Skeletal muscle cell (primary cell): ENCODE measurements at regions not wholly inside any gene's neighbourhood (a gene's known extent, or its start where the extent isn't known, plus 50 kb on each side); places are given as distances from the start of the nearest gene placed in this dataset.

Experiments
- DNase-seq: peaks from one replicate; pipeline ENCODE4 v3.0.0-alpha.2; 2010; ENCODE audit warnings: low read depth
- H3K4me3 ChIP-seq: 2 replicates; pipeline ENCODE4 v1.5.1; 2011; ENCODE audit warnings: low read depth, mild to moderate bottlenecking, control low read depth, low read length, moderate library complexity

GRCh38 chr7:68542831-68543230, 1055.4 kb upstream of the AUTS2 start:
- no peak overlapping the region for H3K4me3 ChIP-seq
- no peak for DNase-seq

GRCh38 chr7:68544851-68545250, 1053.4 kb upstream of the AUTS2 start:
- H3K4me3 ChIP-seq, result no peak overlapping the region
- no peak for DNase-seq

GRCh38 chr7:68547181-68547580, 1051.1 kb upstream of the AUTS2 start:
- H3K4me3 ChIP-seq, result no peak overlapping the region
- DNase-seq, result no peak

GRCh38 chr7:68547799-68548198, 1050.5 kb upstream of the AUTS2 start:
- H3K4me3 ChIP-seq, result no peak overlapping the region
- DNase-seq, result no peak

- no peak for DNase-seq
- H3K4me3 ChIP-seq, result no peak overlapping the region
Observed at GRCh38 chr7:68550027-68550426, 1048.2 kb upstream of the AUTS2 start.

- H3K4me3 ChIP-seq, result no peak overlapping the region
- DNase-seq, result no peak
Observed at GRCh38 chr7:68550635-68551034, 1047.6 kb upstream of the AUTS2 start.

GRCh38 chr7:68556537-68556936, 1041.7 kb upstream of the AUTS2 start:
- no peak overlapping the region for H3K4me3 ChIP-seq
- DNase-seq, result no peak

- no peak for DNase-seq
- no peak overlapping the region for H3K4me3 ChIP-seq
Observed at GRCh38 chr7:68559518-68559917, 1038.8 kb upstream of the AUTS2 start.

- H3K4me3 ChIP-seq, result no peak overlapping the region
- DNase-seq, result no peak
Observed at GRCh38 chr7:68562323-68562899, 1035.9 kb upstream of the AUTS2 start.

GRCh38 chr7:68564306-68565135, 1033.8 kb upstream of the AUTS2 start:
- no peak for DNase-seq
- no peak overlapping the region for H3K4me3 ChIP-seq

- no peak overlapping the region for H3K4me3 ChIP-seq
- no peak for DNase-seq
Observed at GRCh38 chr7:68571286-68571685, 1027.0 kb upstream of the AUTS2 start.

- no peak for DNase-seq
Observed at GRCh38 chr7:68573271-68574005, 1024.8 kb upstream of the AUTS2 start.

GRCh38 chr7:68576366-68576765, 1021.9 kb upstream of the AUTS2 start:
- H3K4me3 ChIP-seq, result no peak overlapping the region

More at GRCh38 chr7:68573271-68574005, 1024.8 kb upstream of the AUTS2 start:
- no peak overlapping the region for H3K4me3 ChIP-seq

GRCh38 chr7:68581417-68581816, 1016.9 kb upstream of the AUTS2 start:
- no peak overlapping the region for H3K4me3 ChIP-seq
- no peak for DNase-seq

More at GRCh38 chr7:68576366-68576765, 1021.9 kb upstream of the AUTS2 start:
- DNase-seq, result no peak

GRCh38 chr7:68587599-68587998, 1010.7 kb upstream of the AUTS2 start:
- DNase-seq, result no peak

GRCh38 chr7:68601826-68602225, 996.4 kb upstream of the AUTS2 start:
- H3K4me3 ChIP-seq, result no peak overlapping the region
- no peak for DNase-seq

More at GRCh38 chr7:68587599-68587998, 1010.7 kb upstream of the AUTS2 start:
- no peak overlapping the region for H3K4me3 ChIP-seq

GRCh38 chr7:68604541-68604940, 993.7 kb upstream of the AUTS2 start:
- no peak for DNase-seq
- no peak overlapping the region for H3K4me3 ChIP-seq

- DNase-seq, result no peak
- no peak overlapping the region for H3K4me3 ChIP-seq
Observed at GRCh38 chr7:68610701-68611100, 987.6 kb upstream of the AUTS2 start.

GRCh38 chr7:68613405-68613804, 984.9 kb upstream of the AUTS2 start:
- DNase-seq, result no peak
- H3K4me3 ChIP-seq, result no peak overlapping the region

GRCh38 chr7:68613897-68614296, 984.4 kb upstream of the AUTS2 start:
- H3K4me3 ChIP-seq, result no peak overlapping the region
- DNase-seq, result no peak
